Amniotic epithelial cell (primary cell): ENCODE measurements at regions not wholly inside any gene's neighbourhood (a gene's known extent, or its start where the extent isn't known, plus 50 kb on each side); places are given as distances from the start of the nearest gene placed in this dataset.

Experiments
- DNase-seq: peaks from one replicate; pipeline ENCODE4 v3.0.0-alpha.2; 2010; ENCODE audit warnings: low read depth

DNA sequence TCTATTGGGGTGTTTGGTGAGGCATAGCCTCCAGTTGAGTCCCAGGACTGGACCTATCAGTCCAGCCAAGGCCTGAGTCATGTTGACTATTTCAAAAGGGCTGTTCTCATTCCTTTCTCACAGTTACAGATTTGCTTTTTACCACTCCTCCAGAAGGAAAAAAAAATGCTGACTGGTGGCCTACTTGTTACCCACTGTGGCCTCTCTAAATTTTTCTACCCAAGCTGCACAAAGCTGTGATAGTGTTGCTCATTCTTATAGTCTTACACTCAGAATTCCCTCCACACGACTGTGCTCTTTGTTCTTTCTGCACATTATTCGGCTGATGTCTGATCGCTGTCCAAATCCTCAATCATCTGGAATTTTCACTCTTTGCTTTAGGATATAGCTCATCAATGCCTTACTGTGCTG is 1142.2 kb downstream of the IGSF11 start:
- peak; percentile 22 for DNase-seq

DNA sequence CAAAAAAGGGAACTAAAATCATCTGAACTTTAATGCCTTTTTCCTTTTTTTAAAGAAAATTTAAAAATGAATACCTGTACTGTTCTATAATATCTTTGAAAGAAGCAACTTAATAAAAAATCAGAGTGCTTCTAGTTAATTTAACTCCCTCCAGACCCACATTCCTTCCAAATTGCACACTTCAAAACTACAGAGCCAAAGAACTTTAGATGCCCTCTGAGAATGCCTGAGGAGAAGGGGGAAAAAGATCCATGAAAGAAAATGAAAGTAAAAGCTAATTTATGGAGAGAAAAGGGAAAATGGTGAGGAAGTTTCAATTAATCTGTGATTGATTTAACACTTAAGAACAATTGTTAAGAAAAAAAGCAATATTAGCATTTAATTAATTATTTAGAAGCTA is 1141.6 kb downstream of the IGSF11 start:
- DNase-seq = no peak

DNA sequence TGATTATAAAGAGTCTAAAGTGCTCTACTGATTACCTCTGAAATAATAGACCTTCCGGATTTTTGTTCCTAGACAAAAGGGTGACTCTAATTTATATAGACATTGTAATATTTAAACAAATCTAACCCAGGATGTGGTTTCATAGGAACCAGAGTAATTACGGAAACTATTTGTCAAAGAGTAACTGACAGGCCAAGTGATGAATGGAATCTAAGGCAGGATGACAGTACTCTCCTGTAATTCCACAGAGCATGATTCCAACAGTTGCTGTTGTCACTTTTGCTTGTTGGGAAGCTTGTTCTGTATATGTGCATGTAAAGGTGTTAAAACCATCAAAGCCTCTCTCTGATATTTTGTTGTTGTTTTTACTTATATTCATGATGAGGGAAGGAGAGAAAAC is 1141.0 kb downstream of the IGSF11 start:
- DNase-seq = no peak

DNA sequence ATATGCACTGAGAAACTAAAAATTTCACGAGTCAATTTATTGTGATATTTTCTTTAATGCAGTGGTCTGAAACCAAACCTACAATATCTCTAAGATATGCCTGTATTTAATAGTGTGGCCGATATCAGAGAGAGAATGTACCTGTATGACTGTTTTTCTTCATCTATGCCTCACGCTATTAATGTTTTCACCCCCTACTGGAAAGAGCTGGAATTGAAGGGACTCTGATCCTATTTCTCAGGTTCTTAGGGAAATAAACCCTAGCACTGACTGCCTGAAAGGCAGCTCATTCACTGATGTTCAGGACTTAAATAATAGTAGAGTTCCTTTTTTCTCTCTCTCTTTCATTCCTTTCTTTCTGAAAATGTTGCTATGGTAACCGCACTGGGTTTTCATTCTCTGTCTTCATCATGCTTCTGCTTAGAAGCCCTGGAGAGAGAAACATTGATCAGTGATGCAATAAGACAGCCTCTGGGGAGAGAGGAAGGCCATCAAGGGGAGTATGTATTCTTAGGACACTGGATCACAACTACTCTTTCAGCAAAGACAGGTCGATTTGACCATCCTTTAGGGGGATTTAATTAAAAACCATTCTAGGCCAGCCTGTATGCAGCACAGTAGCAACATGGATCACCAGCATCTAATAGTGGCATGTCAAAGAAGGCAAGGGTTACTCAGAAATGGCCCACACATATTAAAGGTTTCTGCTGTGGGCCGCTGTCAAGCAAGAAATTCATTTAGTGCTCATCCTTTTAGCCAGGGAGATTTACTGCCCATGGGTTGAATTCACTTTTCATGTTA is 1135.7 kb downstream of the IGSF11 start:
- peak; percentile 3 for DNase-seq

DNA sequence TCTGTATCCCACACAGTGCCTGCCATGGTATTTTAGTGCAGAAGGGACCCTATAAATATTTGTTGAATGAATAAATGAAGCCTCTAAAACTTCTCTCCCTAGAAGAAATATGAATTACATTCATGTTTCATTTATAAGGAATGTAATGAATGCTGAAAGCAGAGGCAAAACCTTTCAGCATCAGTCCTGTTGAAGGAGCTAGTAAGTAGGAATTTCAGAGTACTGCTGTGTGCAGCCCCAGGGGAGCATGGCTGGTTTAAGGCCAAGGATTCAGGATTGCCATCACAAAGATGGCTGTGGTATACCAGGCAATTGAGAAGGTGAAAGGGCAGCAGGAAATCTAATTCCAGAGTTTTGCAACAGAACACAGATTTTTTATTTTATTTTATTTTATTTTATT is 1131.4 kb downstream of the IGSF11 start:
- DNase-seq = peak; percentile 2

DNA sequence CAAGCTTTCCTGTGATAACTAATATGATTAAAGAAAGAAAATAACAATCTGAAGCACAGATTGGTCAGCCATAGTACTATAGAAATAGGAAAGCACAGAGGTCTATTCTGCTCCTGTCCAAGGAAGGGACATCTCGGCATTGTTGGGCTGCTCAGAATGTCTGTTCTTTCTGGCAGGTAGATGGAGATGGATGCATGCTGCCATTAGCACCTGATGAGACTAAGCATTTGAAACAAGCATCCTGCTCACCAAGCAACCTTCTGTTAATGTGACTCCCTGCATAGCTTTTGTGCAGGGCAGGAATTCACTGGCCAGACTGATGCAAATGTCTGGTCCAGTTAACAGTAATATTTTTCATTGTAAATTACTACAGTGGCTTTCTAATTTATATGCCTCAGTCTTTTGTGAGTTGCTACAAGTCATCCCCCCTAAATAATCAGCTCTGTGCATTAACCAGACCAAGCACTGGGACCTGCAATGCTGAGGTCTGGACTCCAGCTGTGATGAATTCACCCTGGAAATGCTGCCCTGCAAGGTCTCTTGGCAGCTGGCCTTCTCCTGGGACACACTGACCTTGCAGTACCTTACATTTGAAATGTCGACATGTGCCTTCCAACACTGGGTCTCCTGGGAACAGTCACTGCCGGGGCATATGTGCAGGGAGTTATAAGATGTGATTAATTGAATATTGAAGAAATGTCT is 1123.7 kb downstream of the IGSF11 start:
- no peak for DNase-seq

DNA sequence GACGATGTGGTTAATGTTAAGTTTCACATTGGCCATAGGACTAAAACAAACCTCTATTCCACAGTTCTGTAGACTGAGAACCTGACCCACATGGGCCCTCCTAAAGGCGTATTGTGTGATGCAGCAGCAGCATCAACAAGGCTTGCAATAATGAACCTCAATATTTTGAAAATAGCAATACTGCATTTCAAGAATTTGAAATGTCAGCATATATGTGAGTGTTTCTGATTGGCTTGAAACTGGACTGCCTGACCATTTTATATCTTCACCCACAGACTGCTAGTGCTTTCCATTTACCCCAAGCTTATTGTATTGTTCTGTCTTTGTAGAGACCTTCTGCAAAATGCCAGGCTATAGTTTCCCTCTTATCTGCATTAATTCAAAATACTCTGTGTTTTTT is 1122.3 kb downstream of the IGSF11 start:
- DNase-seq = no peak

DNA sequence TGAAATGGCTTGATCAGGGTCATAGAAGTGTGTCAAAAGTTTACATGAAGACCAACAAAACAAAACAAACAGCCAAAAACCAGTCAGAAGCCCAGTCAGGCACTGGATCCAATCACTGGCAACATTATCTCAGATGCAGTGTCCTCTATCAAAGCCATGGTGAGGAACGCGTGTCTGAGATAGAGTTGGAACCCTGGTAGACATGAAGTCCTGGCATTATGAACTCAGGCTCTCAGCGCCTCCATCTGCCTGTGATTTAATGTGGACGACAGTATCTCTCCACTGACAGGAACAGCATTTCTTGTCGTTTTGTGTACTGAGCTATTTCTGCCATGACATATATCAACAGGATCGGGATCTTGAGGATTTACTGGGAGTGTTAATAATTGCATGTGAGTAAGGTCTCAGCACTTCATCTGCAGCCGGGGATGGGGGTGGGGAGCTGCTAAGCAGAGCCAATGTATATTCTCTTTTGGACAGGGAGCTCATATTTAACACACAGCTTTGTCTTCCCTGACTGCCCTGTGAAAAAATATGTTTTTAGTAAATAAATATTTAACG is 1120.0 kb downstream of the IGSF11 start:
- no peak for DNase-seq

DNA sequence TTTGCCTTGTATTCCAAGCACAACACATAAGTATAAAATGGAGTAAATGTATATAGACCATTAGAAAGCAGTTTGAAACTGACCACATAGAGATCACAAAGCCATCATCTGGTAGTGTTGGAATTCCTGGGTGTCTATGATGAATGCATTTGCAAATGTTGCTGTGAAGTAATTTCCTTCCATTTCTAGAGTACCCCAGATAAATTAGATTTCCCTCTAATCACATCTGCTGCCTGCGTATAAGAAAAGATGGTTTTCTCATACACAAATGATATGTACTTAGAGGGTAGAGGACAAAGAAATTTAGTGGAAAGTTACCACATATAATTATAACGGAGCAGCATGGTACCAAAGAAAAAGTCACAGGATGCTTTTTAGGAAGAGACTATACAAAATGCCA is 1117.8 kb downstream of the IGSF11 start:
- no peak for DNase-seq

DNA sequence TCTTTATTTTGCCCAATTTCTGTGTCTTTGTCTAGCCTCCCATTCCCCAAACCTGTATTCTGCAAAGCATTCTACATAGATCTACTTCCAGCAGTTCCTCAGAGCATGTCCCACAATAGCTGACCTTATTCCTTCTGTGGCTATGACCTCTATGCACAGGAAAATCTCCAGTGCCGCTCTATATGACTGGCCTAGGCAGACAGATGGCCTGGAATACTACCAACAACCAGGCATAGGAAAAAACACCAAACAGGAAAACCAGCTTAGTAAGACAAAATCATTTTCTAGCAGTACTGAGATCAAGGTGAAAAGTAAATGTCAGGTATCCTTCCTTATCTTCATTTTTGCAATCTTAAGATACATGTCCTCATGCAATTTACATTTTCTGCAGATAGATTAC is 1115.0 kb downstream of the IGSF11 start:
- no peak for DNase-seq

DNA sequence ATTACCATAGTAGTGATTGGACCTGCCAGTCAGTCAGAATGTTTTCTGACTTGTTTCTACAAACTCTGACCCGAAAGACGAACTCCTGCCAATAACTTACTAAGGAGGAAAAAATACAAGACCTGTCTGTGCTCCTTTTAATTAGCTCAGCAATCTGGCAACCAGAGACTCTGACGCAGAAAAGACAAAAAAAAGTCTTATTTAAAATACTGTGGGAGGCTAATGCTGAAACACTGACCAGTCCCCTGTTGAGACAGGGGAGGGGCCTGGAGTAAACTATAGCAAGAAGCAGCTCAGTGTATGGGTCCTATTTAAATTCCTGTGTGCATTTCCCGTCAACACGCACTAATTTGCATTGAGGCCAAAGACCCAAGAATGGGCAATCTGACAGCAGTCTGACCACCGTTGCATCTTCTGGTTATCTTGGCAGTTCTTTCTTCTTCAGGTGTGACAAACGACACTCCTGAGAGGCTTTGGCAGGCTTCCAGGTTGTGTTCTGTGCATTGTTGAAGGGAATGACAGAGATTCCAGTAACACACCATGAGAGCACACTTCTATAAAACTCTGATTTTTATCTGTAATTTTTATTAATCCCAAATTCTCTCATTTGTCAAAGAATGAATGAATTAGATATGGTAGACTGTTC is 1114.3 kb downstream of the IGSF11 start:
- no peak for DNase-seq

DNA sequence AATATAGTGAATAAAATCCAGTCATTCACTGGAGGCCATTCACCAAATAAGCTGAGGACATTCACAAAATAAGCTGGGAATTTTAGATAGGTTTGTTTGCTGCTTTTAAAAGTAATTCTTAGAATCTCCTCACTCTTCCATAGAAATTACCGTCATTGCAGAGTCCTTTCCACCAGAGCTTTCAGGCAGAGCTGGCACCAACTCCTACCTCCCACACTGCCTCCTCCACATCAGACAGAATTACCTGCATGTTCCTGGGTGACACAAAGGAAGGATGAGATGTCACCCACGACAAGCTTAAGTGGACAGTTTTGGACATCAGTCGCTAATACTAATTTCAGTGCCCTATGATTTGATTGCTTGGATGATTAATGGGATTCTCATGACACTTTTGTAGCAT is 1113.2 kb downstream of the IGSF11 start:
- no peak for DNase-seq

DNA sequence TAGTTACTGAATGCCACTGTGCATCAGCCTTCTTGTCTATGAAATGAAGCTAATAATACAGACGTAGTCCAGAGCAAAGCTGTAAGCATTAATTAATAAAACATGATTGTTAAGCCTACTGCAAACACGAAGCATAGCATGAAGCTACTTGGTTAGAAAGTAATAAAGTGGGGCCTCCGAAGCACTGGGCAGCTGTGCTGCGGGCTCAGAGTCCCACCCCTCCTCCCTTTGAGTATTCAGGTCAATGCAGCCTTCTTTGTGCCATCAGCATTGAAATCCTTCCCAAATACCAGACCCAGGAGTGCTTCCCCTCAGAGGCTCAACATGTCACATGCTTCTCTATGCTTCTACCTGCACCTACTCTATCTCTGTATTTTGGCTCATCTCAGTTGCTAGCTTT is 1112.6 kb downstream of the IGSF11 start:
- no peak for DNase-seq

DNA sequence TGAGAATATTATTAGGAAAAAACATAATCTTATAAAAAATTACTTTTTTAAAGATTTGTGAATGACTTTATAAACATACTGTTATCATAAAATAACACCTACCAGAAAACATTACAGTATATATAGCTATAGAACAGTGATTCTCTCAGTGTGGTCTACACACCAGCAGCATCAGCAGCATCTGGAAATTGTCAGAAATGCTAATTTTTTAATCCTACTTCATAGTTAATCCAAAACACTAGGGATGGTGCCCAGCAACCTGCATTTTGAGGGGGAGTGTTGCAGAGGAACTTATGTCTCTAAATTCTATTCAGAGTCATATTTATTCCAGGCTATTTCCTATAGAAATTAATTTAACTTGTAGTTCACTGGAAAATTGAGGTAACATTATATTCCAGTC is 1107.8 kb downstream of the IGSF11 start:
- no peak for DNase-seq

DNA sequence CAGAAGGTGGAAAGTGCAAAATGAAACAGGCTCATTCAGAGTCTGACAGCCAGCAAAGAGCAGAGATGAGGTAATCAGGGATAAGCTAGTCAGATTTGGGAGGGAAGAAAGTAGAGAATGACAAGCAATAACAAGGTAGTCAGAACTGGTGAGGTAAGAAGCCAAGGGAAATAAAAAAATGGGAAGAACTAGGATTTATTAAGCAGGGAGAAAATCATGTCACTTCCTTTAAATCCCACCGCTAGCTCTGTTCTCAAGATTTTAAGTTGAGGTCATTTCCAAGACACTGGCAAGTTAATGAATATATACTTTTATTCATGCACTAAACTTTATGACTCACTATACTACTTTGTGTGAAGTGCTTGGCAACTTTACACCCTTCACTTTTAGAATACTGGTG is 1106.8 kb downstream of the IGSF11 start:
- DNase-seq = no peak

DNA sequence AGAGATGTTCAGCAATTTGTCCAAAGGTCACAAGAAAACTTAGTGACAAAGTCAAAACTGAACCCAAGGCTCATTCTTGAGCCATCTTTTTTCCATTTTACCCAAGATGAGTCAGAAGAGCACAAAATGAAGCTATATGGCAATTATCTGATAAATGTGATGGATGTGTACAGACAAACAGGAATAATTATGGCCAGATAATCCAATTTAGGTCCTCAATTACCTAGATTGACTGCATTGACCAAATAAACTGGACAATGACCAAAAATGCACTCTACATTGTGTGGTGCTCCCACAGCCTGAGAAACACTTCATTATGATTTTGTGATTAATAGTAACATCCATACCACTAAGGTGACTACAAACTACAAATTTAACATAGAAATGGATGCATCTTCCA is 1105.8 kb downstream of the IGSF11 start:
- no peak for DNase-seq

DNA sequence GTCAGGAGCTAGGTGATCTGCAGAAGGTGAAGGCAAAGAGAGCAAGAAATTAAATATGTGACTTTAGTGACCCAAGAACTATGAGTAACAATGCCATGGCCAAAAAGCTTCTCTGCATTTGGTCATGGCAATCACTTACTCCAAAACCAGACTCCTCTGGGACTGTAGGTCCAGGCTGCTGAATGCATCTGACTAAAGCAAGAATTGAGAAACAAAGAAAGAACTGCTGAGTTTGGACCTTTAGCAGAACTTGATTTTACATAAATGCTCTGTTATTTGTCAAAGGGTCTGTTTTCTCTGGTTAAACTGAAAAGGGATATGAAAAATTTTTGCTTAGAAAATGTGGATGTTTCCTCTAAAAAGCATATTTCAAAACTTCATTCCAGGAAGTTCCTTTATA is 1102.2 kb downstream of the IGSF11 start:
- DNase-seq = no peak

DNA sequence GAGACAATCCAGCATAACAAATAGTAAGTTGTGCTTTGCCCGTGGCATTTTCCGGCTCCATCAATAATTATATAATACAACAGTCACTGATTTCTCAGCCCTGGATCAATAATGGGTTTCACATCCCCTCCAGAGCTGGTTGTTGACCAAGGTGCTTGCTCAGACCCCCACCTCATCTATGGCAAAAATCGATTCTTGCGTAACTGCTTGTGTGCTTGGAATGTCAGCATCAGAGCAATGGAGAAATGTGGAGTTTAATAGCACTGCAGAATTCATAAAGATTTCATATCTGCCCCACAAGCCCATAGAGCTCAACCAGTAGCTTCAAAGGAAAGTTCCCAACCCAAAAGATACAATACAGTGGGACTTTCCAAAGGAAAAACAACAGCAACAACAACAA is 1098.5 kb downstream of the IGSF11 start:
- DNase-seq = no peak

DNA sequence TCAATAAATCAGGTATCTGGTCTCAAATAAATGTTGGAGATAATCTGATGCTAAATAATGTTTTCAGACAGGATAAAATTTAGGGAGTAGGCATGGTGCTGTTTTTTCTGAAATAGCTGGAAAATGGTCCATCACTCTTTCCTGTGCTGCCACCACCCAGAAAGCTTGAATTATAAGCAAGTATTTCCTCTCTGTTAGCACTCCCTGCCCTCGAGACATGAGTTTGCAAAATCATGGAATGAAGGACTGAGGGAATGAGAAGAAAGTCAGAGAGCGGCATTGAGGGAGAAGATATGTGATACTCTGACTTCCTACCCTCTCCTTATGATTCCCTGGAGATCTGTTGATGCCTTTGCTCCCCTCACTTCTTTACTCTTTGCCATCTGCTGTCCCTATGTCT is 1095.7 kb downstream of the IGSF11 start:
- no peak for DNase-seq

DNA sequence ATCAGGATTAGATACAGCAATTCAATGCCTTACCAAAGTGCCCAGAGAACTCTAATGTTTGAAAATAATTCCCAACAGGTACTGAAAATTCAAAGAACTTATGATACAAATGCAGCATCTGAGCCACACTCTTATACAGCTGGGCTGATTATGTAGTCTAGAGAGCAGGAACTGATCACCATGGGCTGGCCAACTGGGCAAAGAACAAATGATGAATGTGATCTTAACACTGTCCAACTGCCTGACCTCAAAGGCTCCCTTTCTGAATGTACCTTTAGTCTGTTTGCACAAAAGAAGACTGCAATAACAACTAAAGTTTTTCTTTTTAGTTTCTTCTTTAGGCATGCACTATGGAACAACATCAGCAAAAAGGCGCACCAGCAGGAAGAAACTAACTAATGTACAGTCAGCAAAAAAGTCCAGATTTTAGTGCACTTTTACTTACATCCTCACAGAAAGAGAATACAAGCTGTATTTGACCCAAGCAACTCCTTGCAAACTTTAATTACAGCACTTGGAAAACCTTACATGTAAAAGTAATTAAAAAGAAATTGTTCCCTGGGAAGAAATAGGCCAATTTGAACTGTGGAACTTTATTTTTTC is 1095.1 kb downstream of the IGSF11 start:
- DNase-seq = no peak

DNA sequence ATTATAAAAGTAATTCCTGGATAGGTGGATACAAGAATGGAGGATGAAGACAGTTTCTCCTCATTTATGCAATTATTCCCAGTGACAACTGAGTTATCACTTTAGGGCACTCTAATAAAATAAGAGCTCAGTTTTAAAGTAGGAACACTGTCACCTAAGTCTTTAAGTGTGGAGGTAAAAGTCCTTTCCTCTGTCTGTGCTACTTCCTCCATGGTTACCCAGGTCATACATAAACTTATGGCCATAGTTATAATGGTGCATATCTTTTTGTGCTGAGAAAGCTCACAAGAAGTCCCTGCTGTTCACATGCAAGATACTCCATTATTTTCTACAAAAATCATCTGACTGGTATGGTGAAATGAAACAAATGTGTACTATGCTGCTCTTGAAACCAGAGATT is 1093.6 kb downstream of the IGSF11 start:
- DNase-seq = no peak

DNA sequence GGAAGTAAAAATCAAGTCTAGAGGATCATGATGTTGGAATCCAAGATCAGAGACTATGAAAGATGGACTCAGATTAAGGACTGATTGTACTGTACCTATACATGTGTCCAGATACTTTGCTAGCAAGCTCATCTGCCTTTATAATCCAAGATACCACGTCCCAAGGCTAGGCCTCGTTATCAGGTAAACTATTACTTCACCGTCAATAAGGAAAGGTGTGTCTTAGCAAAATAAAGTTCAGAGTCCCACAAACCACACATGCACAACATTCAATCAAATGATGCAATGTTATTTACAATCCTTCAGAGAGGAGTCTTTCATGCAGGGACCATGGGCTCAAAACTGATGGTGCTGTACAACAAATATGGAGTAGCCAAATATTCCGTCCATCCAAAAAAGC is 1092.9 kb downstream of the IGSF11 start:
- no peak for DNase-seq

DNA sequence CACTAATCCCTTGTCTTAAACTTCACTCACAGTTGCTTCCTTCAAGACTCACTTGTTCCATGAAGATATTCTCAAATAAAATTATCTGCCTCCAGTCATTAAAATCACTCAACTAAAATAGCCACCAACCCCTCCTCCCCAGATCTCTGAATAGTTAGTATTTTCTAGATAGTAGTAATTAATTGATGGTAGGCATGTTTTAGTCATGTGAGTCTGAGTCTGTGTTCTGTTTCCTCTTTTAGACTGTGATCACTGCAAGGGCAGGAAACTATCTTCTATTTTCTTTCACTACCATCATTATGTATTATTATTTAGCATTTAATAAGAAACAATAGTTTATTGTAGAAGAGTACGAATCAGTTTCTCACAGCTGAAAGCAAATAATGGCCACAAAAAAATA is 1080.5 kb downstream of the IGSF11 start:
- DNase-seq = no peak
